ENCODE measurements at regions not wholly inside any gene's neighbourhood (a gene's known extent, or its start where the extent isn't known, plus 50 kb on each side); places are given as distances from the start of the nearest gene placed in this dataset.

DNA sequence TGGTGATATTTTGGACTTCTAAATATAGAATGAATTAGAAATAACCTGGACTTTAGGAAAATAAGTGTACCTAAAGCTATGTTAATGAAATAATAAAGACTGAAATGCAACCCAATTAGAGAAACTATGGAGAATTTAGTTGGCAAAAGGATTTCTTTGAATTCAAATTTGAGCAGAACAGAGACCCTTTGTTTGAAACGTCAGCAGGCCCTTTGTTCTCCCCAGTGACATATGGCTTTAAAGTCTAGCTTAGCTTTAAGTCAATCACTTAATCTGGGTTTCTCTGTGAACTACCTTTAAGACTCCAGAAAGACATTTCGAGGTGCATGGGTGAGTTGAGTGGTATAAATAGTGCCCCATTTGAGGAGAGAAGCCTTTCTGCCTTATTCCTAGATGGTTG, 130.5 kb upstream of the CREB1 start:
- Histone ChIP-seq H3K27ac (ENCODE audit: low read length) (no peak overlapping the region), H3K4me1 (ENCODE audit: control insufficient read depth, insufficient read depth, low read length) (no peaks in the 10 kb centered on the region), H3K27me3 (ENCODE audit: control insufficient read depth, insufficient read depth, low read length) (no peaks in the 10 kb centered on the region), H3K36me3 (ENCODE audit: control insufficient read depth, insufficient read depth, low read length) (no peaks in the 10 kb centered on the region), H3K9me3 (ENCODE audit: control insufficient read depth, insufficient read depth, low read depth, low read length) (0 out of 2 replicates have a peak, but pooled peaks cover 3% of the 10 kb centered on the region), H3K4me3 (ENCODE audit: low read depth in 2 of 2, low read length in 2 of 2) (no peak overlapping the region)
- intact Hi-C loops (cut with micrococcal nuclease; ENCODE audit: unreplicated experiment), result no loop called here
- BruUV-seq (replicated peaks), result no TSS peak
- TF ChIP-seq REST (IDR thresholded peaks at IDR 0.05; ENCODE audit: insufficient read depth in 1 of 2, low read depth in 2 of 2, low read length in 1 of 2) (no peak), POLR2AphosphoS5 (IDR thresholded peaks at IDR 0.05; ENCODE audit: low read depth, low read length) (no peak), TCF7L2 (IDR thresholded peaks at IDR 0.05; ENCODE audit: low read depth, low read length) (no peak), SIN3A (IDR thresholded peaks at IDR 0.05; ENCODE audit: borderline replicate concordance, insufficient read depth, low read depth, low read length) (no peak)
- TF ChIP-seq, protein P1, sequence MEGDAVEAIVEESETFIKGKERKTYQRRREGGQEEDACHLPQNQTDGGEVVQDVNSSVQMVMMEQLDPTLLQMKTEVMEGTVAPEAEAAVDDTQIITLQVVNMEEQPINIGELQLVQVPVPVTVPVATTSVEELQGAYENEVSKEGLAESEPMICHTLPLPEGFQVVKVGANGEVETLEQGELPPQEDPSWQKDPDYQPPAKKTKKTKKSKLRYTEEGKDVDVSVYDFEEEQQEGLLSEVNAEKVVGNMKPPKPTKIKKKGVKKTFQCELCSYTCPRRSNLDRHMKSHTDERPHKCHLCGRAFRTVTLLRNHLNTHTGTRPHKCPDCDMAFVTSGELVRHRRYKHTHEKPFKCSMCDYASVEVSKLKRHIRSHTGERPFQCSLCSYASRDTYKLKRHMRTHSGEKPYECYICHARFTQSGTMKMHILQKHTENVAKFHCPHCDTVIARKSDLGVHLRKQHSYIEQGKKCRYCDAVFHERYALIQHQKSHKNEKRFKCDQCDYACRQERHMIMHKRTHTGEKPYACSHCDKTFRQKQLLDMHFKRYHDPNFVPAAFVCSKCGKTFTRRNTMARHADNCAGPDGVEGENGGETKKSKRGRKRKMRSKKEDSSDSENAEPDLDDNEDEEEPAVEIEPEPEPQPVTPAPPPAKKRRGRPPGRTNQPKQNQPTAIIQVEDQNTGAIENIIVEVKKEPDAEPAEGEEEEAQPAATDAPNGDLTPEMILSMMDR (IDR thresholded peaks at IDR 0.05), result no peak
- no peak for DNase-seq (ENCODE audit: low read depth, low spot score)
- in situ Hi-C loops (cut with HindIII; ENCODE audit: low pct_unique_long_range_greater_than_20kb, low sequenced_read_pairs), result no loop called here
- CTCF ChIA-PET, result no interaction called here
- POLR2A ChIA-PET, result no interaction called here
- no peak for ATAC-seq

DNA sequence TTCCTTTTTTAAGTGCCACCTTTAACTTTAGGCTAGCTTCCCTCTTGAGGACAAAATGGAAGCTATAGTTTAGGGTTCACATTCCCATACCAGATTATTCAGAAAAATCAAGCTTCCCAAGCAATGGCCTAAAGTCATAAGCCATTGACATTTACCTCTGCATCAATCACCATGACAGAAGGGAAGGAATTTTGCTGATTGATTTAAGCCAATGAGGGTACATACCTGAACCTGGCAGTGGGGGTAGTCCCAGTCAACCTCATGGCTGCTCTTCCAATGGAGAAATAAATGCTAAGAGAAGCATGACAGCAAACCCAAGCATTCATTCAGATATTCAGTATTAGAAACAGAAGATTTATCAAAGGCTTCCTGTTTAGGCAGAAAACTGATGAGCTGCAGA, 128.4 kb upstream of the CREB1 start:
- ChIA-PET CTCF (no interaction called here), POLR2A (no interaction called here)
- ATAC-seq (no peak), DNase-seq (ENCODE audit: low read depth, low spot score) (no peak)
- Histone ChIP-seq H3K36me3 (ENCODE audit: control insufficient read depth, insufficient read depth, low read length) (no peaks in the 10 kb centered on the region), H3K27ac (ENCODE audit: low read length) (no peak overlapping the region), H3K4me3 (ENCODE audit: low read depth in 2 of 2, low read length in 2 of 2) (no peak overlapping the region), H3K4me1 (ENCODE audit: control insufficient read depth, insufficient read depth, low read length) (no peaks in the 10 kb centered on the region), H3K9me3 (ENCODE audit: control insufficient read depth, insufficient read depth, low read depth, low read length) (no peaks in the 10 kb centered on the region), H3K27me3 (ENCODE audit: control insufficient read depth, insufficient read depth, low read length) (no peaks in the 10 kb centered on the region)
- TF ChIP-seq TCF7L2 (IDR thresholded peaks at IDR 0.05; ENCODE audit: low read depth, low read length) (no peak), SIN3A (IDR thresholded peaks at IDR 0.05; ENCODE audit: borderline replicate concordance, insufficient read depth, low read depth, low read length) (no peak), POLR2AphosphoS5 (IDR thresholded peaks at IDR 0.05; ENCODE audit: low read depth, low read length) (no peak), REST (IDR thresholded peaks at IDR 0.05; ENCODE audit: insufficient read depth in 1 of 2, low read depth in 2 of 2, low read length in 1 of 2) (no peak)
- TF ChIP-seq, protein P1 (IDR thresholded peaks at IDR 0.05), result no peak
- BruUV-seq (replicated peaks), result no TSS peak
- intact Hi-C loops (cut with micrococcal nuclease; ENCODE audit: unreplicated experiment) (no loop called here), in situ Hi-C loops (cut with HindIII; ENCODE audit: low pct_unique_long_range_greater_than_20kb, low sequenced_read_pairs) (no loop called here)

All from Panc1 (cell line).